WERI-Rb-1 (cell line): ENCODE measurements at regions not wholly inside any gene's neighbourhood (a gene's known extent, or its start where the extent isn't known, plus 50 kb on each side); places are given as distances from the start of the nearest gene placed in this dataset.
A peak's percentile ranks its signal among the peaks of the same experiment; 100 is the strongest.

Experiments
- DNase-seq: peaks from one replicate; pipeline ENCODE4 v3.0.0-alpha.2; 2020
- H3K27ac ChIP-seq: fragments of 250-450 bp; sonication (Bioruptor Pico); 2 replicates; pipeline ENCODE4 v1.5.1; 2020; ENCODE audit warnings: mild to moderate bottlenecking, moderate library complexity
- H3K27me3 ChIP-seq: fragments of 250-450 bp; sonication (Bioruptor Pico); 2 replicates; pipeline ENCODE4 v1.5.1; 2021; ENCODE audit warnings: mild to moderate bottlenecking, low read depth, moderate library complexity; ENCODE audit not compliant: insufficient read depth, severe bottlenecking
- H3K36me3 ChIP-seq: fragments of 250-450 bp; sonication (Bioruptor Pico); 2 replicates; pipeline ENCODE4 v1.5.1; 2020; ENCODE audit warnings: mild to moderate bottlenecking, moderate library complexity
- H3K4me3 ChIP-seq: 2 replicates; pipeline ENCODE4 v1.5.1; 2011; ENCODE audit warnings: low read depth, mild to moderate bottlenecking, control low read depth, low read length
- H3K9me3 ChIP-seq: fragments of 250-450 bp; sonication (Bioruptor Pico); 2 replicates; pipeline ENCODE4 v1.5.1; 2021; ENCODE audit warnings: mild to moderate bottlenecking, moderate library complexity; ENCODE audit not compliant: severe bottlenecking
- TF ChIP-seq, protein P1 (sequence below): IDR thresholded peaks from 2 replicates; pipeline ENCODE4 v1.5.1; 2011; ENCODE audit warnings: low read depth, mild to moderate bottlenecking, control low read depth, inconsistent platforms, low read length

DNA sequence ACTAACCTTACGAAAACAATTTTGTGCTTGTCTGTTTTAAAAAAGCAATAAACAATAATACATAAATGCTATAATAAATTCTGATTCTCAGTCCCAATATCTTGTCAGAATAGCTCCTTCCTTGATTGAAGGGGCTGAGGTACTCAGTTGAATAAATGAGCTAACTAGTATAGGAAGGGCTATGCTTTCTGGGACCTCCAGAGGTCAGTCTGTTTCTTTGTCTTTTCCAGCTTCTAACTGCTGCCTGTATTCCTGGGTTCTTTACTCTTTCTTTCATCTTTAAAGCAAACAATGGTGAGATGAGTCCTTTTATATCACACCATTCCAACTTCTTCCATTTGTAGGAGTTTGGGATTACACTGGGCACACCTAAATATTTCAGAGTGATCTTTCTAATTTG, 1297.0 kb upstream of the ATXN8OS start:
- Histone ChIP-seq H3K27ac (no peak overlapping the region), H3K27me3 (no peaks in the 10 kb centered on the region), H3K36me3 (no peaks in the 10 kb centered on the region), H3K4me3 (no peak overlapping the region), H3K9me3 (no peaks in the 10 kb centered on the region)
- TF ChIP-seq, protein P1, sequence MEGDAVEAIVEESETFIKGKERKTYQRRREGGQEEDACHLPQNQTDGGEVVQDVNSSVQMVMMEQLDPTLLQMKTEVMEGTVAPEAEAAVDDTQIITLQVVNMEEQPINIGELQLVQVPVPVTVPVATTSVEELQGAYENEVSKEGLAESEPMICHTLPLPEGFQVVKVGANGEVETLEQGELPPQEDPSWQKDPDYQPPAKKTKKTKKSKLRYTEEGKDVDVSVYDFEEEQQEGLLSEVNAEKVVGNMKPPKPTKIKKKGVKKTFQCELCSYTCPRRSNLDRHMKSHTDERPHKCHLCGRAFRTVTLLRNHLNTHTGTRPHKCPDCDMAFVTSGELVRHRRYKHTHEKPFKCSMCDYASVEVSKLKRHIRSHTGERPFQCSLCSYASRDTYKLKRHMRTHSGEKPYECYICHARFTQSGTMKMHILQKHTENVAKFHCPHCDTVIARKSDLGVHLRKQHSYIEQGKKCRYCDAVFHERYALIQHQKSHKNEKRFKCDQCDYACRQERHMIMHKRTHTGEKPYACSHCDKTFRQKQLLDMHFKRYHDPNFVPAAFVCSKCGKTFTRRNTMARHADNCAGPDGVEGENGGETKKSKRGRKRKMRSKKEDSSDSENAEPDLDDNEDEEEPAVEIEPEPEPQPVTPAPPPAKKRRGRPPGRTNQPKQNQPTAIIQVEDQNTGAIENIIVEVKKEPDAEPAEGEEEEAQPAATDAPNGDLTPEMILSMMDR: 0 out of 2 replicates have a peak, but pooled peaks have one; percentile 18
- no peak for DNase-seq

DNA sequence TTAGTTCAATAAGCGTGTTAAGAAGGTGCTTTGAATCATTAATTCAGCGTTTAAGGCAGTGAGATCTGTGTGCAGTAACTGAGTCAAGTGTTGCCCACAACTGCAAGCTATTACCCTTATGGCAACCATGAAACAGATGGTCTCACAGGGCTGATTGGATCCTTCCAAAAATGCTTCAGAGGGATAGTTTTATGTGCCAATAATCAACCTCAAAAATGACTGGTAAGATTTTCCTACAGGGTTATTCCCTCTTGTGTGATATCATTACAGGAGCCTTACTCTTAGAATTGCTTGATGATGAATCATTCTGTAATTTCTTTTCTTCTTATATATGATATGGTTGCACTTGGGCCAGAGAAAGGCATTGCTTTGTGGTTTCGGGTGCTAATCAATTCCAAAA, 1299.2 kb upstream of the ATXN8OS start:
- DNase-seq: no peak
- no peaks in the 10 kb centered on the region for H3K9me3 ChIP-seq

DNA sequence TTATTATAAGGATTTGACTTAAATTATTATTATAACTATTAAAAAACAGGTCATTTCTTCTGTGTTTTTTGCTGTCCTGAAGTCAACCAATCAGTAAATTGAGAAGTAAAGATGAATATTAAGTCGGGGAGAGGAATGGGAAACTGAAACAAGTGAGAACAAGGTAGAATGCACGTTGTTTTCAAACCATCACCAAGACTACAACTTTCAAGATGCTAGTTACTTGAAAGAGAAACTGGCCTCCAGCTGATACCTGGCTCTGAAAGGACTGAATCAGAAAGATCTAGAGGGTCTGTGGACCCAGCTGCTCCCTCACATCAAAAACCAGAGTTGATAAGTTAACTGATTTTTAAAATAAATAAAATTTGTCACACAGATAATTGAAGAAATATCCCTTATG, 1301.5 kb upstream of the ATXN8OS start:
- Histone ChIP-seq H3K36me3 (no peaks in the 10 kb centered on the region), H3K27ac (no peak overlapping the region), H3K27me3 (no peaks in the 10 kb centered on the region), H3K4me3 (no peak overlapping the region), H3K9me3 (no peaks in the 10 kb centered on the region)
- DNase-seq: no peak
- TF ChIP-seq, protein P1: no peak

More for the DNA sequence above, 1299.2 kb upstream of the ATXN8OS start:
- Histone ChIP-seq H3K27ac (no peak overlapping the region), H3K27me3 (no peaks in the 10 kb centered on the region), H3K4me3 (no peak overlapping the region), H3K36me3 (no peaks in the 10 kb centered on the region)
- TF ChIP-seq, protein P1: no peak

DNA sequence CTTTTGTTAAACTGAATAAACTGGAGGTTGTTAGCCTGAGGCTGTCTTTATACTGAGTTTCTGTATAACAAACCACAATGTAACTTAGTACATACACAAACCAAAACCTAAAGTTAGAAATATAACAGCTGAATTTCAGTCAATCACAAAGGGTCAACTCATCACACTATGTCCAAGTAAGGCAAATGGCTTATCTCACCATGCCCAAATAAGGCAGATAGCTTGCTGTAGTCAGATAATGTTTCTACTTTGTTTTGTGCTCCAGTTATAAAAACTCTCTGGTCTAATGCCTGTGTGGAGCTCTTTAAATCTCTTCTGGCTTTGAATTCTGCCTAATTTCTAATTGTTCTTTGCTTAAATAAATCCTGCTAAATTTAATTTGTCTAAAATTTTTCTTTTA, 1323.4 kb upstream of the ATXN8OS start:
- no peak for DNase-seq
- Histone ChIP-seq H3K9me3 (no peaks in the 10 kb centered on the region), H3K27me3 (no peaks in the 10 kb centered on the region), H3K36me3 (no peaks in the 10 kb centered on the region), H3K27ac (no peak overlapping the region), H3K4me3 (no peak overlapping the region)
- TF ChIP-seq, protein P1: no peak

DNA sequence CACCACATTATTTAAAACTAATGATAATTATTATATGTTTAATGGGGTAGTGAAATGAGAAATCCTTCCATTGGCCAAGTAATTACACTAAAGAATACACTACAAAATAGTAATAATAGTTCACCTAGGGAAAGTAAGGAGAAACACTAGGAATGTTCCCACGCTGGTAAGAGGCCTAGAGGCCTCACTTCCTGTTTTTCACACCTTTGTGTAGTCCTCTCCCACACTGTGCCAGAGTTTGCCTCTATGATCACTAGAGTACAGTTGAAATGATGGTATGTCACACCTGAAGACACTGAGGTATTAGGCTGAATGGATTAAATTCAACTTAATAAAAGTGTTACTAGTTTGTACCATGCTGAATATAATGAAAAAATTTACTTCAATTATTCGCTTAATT, 1348.0 kb upstream of the ATXN8OS start:
- no peaks in the 10 kb centered on the region for H3K9me3 ChIP-seq
- no peak overlapping the region for H3K4me3 ChIP-seq
- no peak overlapping the region for H3K27ac ChIP-seq
- no peak for DNase-seq
- H3K27me3 ChIP-seq: no peaks in the 10 kb centered on the region
- TF ChIP-seq, protein P1: no peak
- no peaks in the 10 kb centered on the region for H3K36me3 ChIP-seq

DNA sequence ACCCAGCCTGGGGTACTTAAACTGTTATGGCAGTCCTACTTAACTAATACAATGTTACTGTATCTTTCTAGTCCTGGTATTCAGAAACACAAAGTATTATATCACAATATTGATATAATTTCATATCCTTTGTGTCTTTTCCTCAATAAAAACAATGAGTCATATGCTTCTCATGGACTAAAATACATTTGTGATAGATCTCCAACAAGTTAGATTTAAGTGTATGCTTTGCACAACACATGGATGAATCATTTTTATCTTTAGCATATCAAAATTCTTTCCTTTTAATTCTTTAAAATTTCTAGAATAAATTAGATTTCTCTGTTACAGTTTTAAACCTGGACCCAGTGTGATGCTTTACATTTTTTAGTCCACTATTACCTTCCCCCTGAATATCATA, 1357.8 kb upstream of the ATXN8OS start:
- H3K36me3 ChIP-seq: no peaks in the 10 kb centered on the region
- TF ChIP-seq, protein P1: no peak
- H3K4me3 ChIP-seq: no peak overlapping the region
- no peak for DNase-seq
- H3K27ac ChIP-seq: no peak overlapping the region
- no peaks in the 10 kb centered on the region for H3K27me3 ChIP-seq
- no peaks in the 10 kb centered on the region for H3K9me3 ChIP-seq
